Activated CD4-positive, alpha-beta T cell treated with anti-CD3 and anti-CD28 coated beads, Interleukin-2, amount 50 U/mL, for 16 hours (primary cell): ENCODE measurements at regions not wholly inside any gene's neighbourhood (a gene's known extent, or its start where the extent isn't known, plus 50 kb on each side); places are given as distances from the start of the nearest gene placed in this dataset.
"Not testable (repeated sequence)": the region's sequence is repeated elsewhere in the genome, so short reads cannot be mapped to it uniquely, and the experiment has no call there.

ENCODE experiments used
- DNase-seq: peaks from one replicate; pipeline ENCODE4 v3.0.0-alpha.2; 2020

- no peak for DNase-seq
Observed at GRCh38 chr3:99586701-99587100, 51.7 kb upstream of the COL8A1 start.

GRCh38 chr3:99579965-99580364, 58.4 kb upstream of the COL8A1 start:
- no peak for DNase-seq

GRCh38 chr3:99579246-99579645, 59.1 kb upstream of the COL8A1 start:
- DNase-seq: no peak

- no peak for DNase-seq
Observed at GRCh38 chr3:99578339-99578970, 59.9 kb upstream of the COL8A1 start.

GRCh38 chr3:99576904-99577559, 61.4 kb upstream of the COL8A1 start:
- no peak for DNase-seq

- no peak for DNase-seq
Observed at GRCh38 chr3:99575683-99576082, 62.7 kb upstream of the COL8A1 start.

GRCh38 chr3:99570061-99570460, 68.3 kb upstream of the COL8A1 start:
- no peak for DNase-seq

- no peak for DNase-seq
Observed at GRCh38 chr3:99568663-99569335, 69.6 kb upstream of the COL8A1 start.

- no peak for DNase-seq
Observed at GRCh38 chr3:99565331-99565730, 73.1 kb upstream of the COL8A1 start.

- DNase-seq: no peak
Observed at GRCh38 chr3:99562990-99563607, 75.3 kb upstream of the COL8A1 start.

GRCh38 chr3:99562138-99562537, 76.3 kb upstream of the COL8A1 start:
- no peak for DNase-seq

GRCh38 chr3:99561056-99561455, 77.3 kb upstream of the COL8A1 start:
- DNase-seq: no peak

GRCh38 chr3:99559196-99559595, 79.2 kb upstream of the COL8A1 start:
- DNase-seq: no peak

- not testable (repeated sequence) for DNase-seq
Observed at GRCh38 chr3:99555885-99556284, 82.5 kb upstream of the COL8A1 start.

- DNase-seq: no peak
Observed at GRCh38 chr3:99551520-99551919, 86.9 kb upstream of the COL8A1 start.

- DNase-seq: no peak
Observed at GRCh38 chr3:99549957-99550603, 88.3 kb upstream of the COL8A1 start.

GRCh38 chr3:99549220-99549619, 89.2 kb upstream of the COL8A1 start:
- DNase-seq: no peak

GRCh38 chr3:99548674-99549073, 89.7 kb upstream of the COL8A1 start:
- DNase-seq: no peak

GRCh38 chr3:99545941-99546580, 92.3 kb upstream of the COL8A1 start:
- no peak for DNase-seq

GRCh38 chr3:99544786-99545281, 93.6 kb upstream of the COL8A1 start:
- DNase-seq: no peak

GRCh38 chr3:99543796-99544195, 94.6 kb upstream of the COL8A1 start:
- DNase-seq: no peak

GRCh38 chr3:99542767-99543518, 95.5 kb upstream of the COL8A1 start:
- no peak for DNase-seq
